T-cell (primary cell): ENCODE measurements at regions not wholly inside any gene's neighbourhood (a gene's known extent, or its start where the extent isn't known, plus 50 kb on each side); places are given as distances from the start of the nearest gene placed in this dataset.

Source experiments
- ATAC-seq, 4 experiments: fragments of 200-7000 bp in 3 of 4; fragments of 150-1000 bp in 1 of 4; cut with Tn5 transposase; replicated peaks in 1 of 4; 1 replicate in 3 of 4; 2 replicates in 1 of 4; pipeline ENCODE4 v1.10.0; 2021; ENCODE audit warnings: moderate library complexity in 3 of 4, mild to moderate bottlenecking in 2 of 4, moderate number of reproducible peaks in 1 of 4
- CTCF ChIA-PET, 2 donors: fragments of 300-600 bp; sonication (Branson Sonifier 250); formaldehyde crosslinking; loops; one replicate each; lab custom pipeline; 2022; ENCODE audit warnings: antibody characterized with exemption in 2 of 2; lab: Charles Lee
- POLR2A ChIA-PET, 2 donors: fragments of 300-600 bp; sonication (Branson Sonifier 250); formaldehyde crosslinking; loops; one replicate each; lab custom pipeline; 2022; ENCODE audit warnings: antibody characterized with exemption in 2 of 2; lab: Charles Lee
- DNase-seq, 35 experiments: peaks; one replicate each; pipeline versions ENCODE4 v3.0.0 to v3.0.0-alpha.2; 2013 to 2023
- H3K27ac ChIP-seq: one replicate; pipeline ENCODE4 v1.5.1; 2013; ENCODE audit warnings: low read length
- H3K27me3 ChIP-seq, 2 experiments: replicated peaks in 1 of 2; 1 replicate in 1 of 2; 2 replicates in 1 of 2; pipeline versions ENCODE4 v1.6.1 to v1.7.0; 2013; ENCODE audit warnings: low read length in 1 of 2, mixed read lengths in 1 of 2; ENCODE audit not compliant: control insufficient read depth in 2 of 2, insufficient read depth in 2 of 2; ENCODE audit errors: extremely low read depth in 1 of 2
- H3K36me3 ChIP-seq, 2 donors: 1 replicate in 1 of 2; 2 replicates in 1 of 2; pipeline versions ENCODE4 v1.6.1 to v1.7.0; 2013; ENCODE audit warnings: low read length in 1 of 2; ENCODE audit not compliant: control insufficient read depth in 2 of 2, insufficient read depth in 1 of 2; ENCODE audit errors: extremely low read depth in 1 of 2
- H3K4me1 ChIP-seq, 2 experiments: 1 replicate in 1 of 2; 2 replicates in 1 of 2; pipeline versions ENCODE4 v1.6.1 to v1.7.0; 2013; ENCODE audit warnings: low read length in 2 of 2, mixed read lengths in 1 of 2; ENCODE audit not compliant: insufficient read depth in 2 of 2, control insufficient read depth in 1 of 2; ENCODE audit errors: extremely low read depth in 1 of 2
- H3K4me3 ChIP-seq, 2 donors: 1 replicate in 1 of 2; 2 replicates in 1 of 2; pipeline versions ENCODE4 v1.5.1 to v1.7.0; 2013; ENCODE audit warnings: mild to moderate bottlenecking in 2 of 2, low read length in 1 of 2, moderate library complexity in 1 of 2; ENCODE audit not compliant: control insufficient read depth in 1 of 2; ENCODE audit errors: extremely low read depth in 1 of 2
- H3K9me3 ChIP-seq: 2 replicates; pipeline ENCODE4 v1.7.0; 2013
- H3K27ac Mint-ChIP-seq, 2 donors: one replicate each; pipeline ENCODE4 v1.8.0; 2020 to 2021; ENCODE audit warnings: mild to moderate bottlenecking in 2 of 2, mixed read lengths in 2 of 2
- H3K27me3 Mint-ChIP-seq, 2 donors: one replicate each; pipeline ENCODE4 v1.8.0; 2021 to 2022; ENCODE audit warnings: mixed read lengths in 2 of 2
- H3K36me3 Mint-ChIP-seq: one replicate; pipeline ENCODE4 v1.8.0; 2021; ENCODE audit warnings: mixed read lengths
- H3K4me1 Mint-ChIP-seq, 3 donors: one replicate each; pipeline ENCODE4 v1.8.0; 2020 to 2022; ENCODE audit warnings: mixed read lengths in 3 of 3, mild to moderate bottlenecking in 1 of 3
- H3K4me3 Mint-ChIP-seq, 3 donors: one replicate each; pipeline ENCODE4 v1.8.0; 2020 to 2022; ENCODE audit warnings: mild to moderate bottlenecking in 3 of 3, mixed read lengths in 3 of 3, moderate library complexity in 3 of 3
- H3K9me3 Mint-ChIP-seq, 3 donors: one replicate each; pipeline ENCODE4 v1.8.0; 2020 to 2022; ENCODE audit warnings: mixed read lengths in 3 of 3
- WGBS: methylation state at CpG from one replicate; pipeline ENCODE4 v1.1.5; 2013; ENCODE audit warnings: missing lambda C conversion rate; ENCODE audit not compliant: insufficient coverage; 5-methylcytosine and 5-hydroxymethylcytosine counted together

GRCh38 chr3:139118835-139119234, 74.1 kb upstream of the PRR23C start:
- POLR2A ChIA-PET: no interaction called here
- no peak for ATAC-seq

GRCh38 chr3:139119331-139120025, 74.8 kb upstream of the PRR23C start:
- no peak for DNase-seq
- Histone ChIP-seq H3K4me1 (no peaks in the 10 kb centered on the region), H3K9me3 (no peaks in the 10 kb centered on the region), H3K36me3 (no peaks in the 10 kb centered on the region), H3K27me3 (no peaks in the 10 kb centered on the region), H3K27ac (no peak overlapping the region), H3K4me3 (no peak overlapping the region)
- ChIA-PET CTCF (no interaction called here), POLR2A (no interaction called here)
- ATAC-seq: no peak
- WGBS: 71% methylated on average over 1 of the region's 1 CpG
- H3K4me3 Mint-ChIP-seq: no peak overlapping the region
- H3K4me1 Mint-ChIP-seq: no peaks in the 10 kb centered on the region
- no peaks in the 10 kb centered on the region for H3K36me3 Mint-ChIP-seq
- no peaks in the 10 kb centered on the region for H3K9me3 Mint-ChIP-seq
- peaks cover 0 to 7% of the 10 kb centered on the region in 2 donors for H3K27me3 Mint-ChIP-seq
- H3K27ac Mint-ChIP-seq: no peak overlapping the region

More at GRCh38 chr3:139118835-139119234, 74.1 kb upstream of the PRR23C start:
- 62% methylated on average over 4 of the region's 4 CpGs for WGBS
- Histone ChIP-seq H3K9me3 (no peaks in the 10 kb centered on the region), H3K4me3 (no peak overlapping the region), H3K27ac (no peak overlapping the region), H3K4me1 (no peaks in the 10 kb centered on the region), H3K36me3 (no peaks in the 10 kb centered on the region), H3K27me3 (no peaks in the 10 kb centered on the region)
- Mint-ChIP-seq H3K27ac (no peak overlapping the region), H3K4me1 (no peaks in the 10 kb centered on the region), H3K9me3 (no peaks in the 10 kb centered on the region), H3K36me3 (no peaks in the 10 kb centered on the region), H3K27me3 (peaks cover 0 to 9% of the 10 kb centered on the region in 2 donors), H3K4me3 (no peak overlapping the region)
- CTCF ChIA-PET: no interaction called here
- DNase-seq: no peak

GRCh38 chr3:139120086-139121056, 75.7 kb upstream of the PRR23C start:
- WGBS: 56% methylated on average over 6 of the region's 9 CpGs
- H3K36me3 Mint-ChIP-seq: no peaks in the 10 kb centered on the region
- peak in 1 of 4 experiments; percentile 5 for ATAC-seq

GRCh38 chr3:139121513-139122220, 77.0 kb upstream of the PRR23C start:
- ATAC-seq: no peak
- Mint-ChIP-seq H3K36me3 (no peaks in the 10 kb centered on the region), H3K9me3 (no peaks in the 10 kb centered on the region), H3K4me1 (no peaks in the 10 kb centered on the region), H3K27me3 (peaks cover 0 to 7% of the 10 kb centered on the region in 2 donors), H3K27ac (no peak overlapping the region), H3K4me3 (no peak overlapping the region)
- 89% methylated on average over 3 of the region's 8 CpGs for WGBS
- Histone ChIP-seq H3K4me1 (no peaks in the 10 kb centered on the region), H3K27ac (no peak overlapping the region), H3K36me3 (no peaks in the 10 kb centered on the region), H3K27me3 (no peaks in the 10 kb centered on the region), H3K4me3 (no peak overlapping the region), H3K9me3 (no peaks in the 10 kb centered on the region)
- ChIA-PET POLR2A (interaction anchor here in 1 of 2 donors (0.6 kb wide), 1 partner anchor 17 kb away, joined by 4 read pairs; no protein-coding TSS in a partner anchor), CTCF (interaction anchor here in 1 of 2 donors (0.9 kb wide), 1 partner anchor 10 kb away, joined by 3 read pairs; no protein-coding TSS in a partner anchor)
- DNase-seq: no peak

More at GRCh38 chr3:139120086-139121056, 75.7 kb upstream of the PRR23C start:
- Histone ChIP-seq H3K4me1 (no peaks in the 10 kb centered on the region), H3K36me3 (no peaks in the 10 kb centered on the region), H3K4me3 (no peak overlapping the region), H3K9me3 (no peaks in the 10 kb centered on the region), H3K27me3 (no peaks in the 10 kb centered on the region), H3K27ac (no peak overlapping the region)
- no peak overlapping the region for H3K27ac Mint-ChIP-seq
- DNase-seq: no peak
- H3K27me3 Mint-ChIP-seq: peaks cover 0 to 7% of the 10 kb centered on the region in 2 donors
- no peak overlapping the region for H3K4me3 Mint-ChIP-seq
- no peaks in the 10 kb centered on the region for H3K9me3 Mint-ChIP-seq
- ChIA-PET CTCF (interaction anchor here in 1 of 2 donors (0.9 kb wide), 1 partner anchor 8 kb away, joined by 3 read pairs; no protein-coding TSS in a partner anchor), POLR2A (interaction anchor here in 1 of 2 donors (0.6 kb wide), 1 partner anchor 18 kb away, joined by 4 read pairs; no protein-coding TSS in a partner anchor)
- H3K4me1 Mint-ChIP-seq: no peaks in the 10 kb centered on the region

- no peaks in the 10 kb centered on the region for H3K36me3 ChIP-seq
- Mint-ChIP-seq H3K9me3 (no peaks in the 10 kb centered on the region), H3K27me3 (peaks cover 0 to 7% of the 10 kb centered on the region in 2 donors), H3K27ac (no peak overlapping the region), H3K4me1 (no peaks in the 10 kb centered on the region), H3K4me3 (no peak overlapping the region), H3K36me3 (no peaks in the 10 kb centered on the region)
- H3K4me3 ChIP-seq: no peak overlapping the region
- ChIA-PET CTCF (no interaction called here), POLR2A (interaction anchor here in 1 of 2 donors (0.6 kb wide), 1 partner anchor 38 kb away, joined by 4 read pairs; no protein-coding TSS in a partner anchor)
- H3K4me1 ChIP-seq: no peaks in the 10 kb centered on the region
- ATAC-seq (no peak), DNase-seq (no peak)
- H3K9me3 ChIP-seq: no peaks in the 10 kb centered on the region
- no peak overlapping the region for H3K27ac ChIP-seq
- WGBS: 82% methylated on average over 3 of the region's 3 CpGs
- no peaks in the 10 kb centered on the region for H3K27me3 ChIP-seq
Measured at GRCh38 chr3:139122221-139122581, 77.5 kb upstream of the PRR23C start.

GRCh38 chr3:139122612-139123011, 77.9 kb upstream of the PRR23C start:
- CTCF ChIA-PET: no interaction called here
- 75% methylated on average over 2 of the region's 2 CpGs for WGBS
- no peak for ATAC-seq

More at GRCh38 chr3:139122612-139123011, 77.9 kb upstream of the PRR23C start:
- no peak overlapping the region for H3K27ac ChIP-seq
- no peak overlapping the region for H3K4me3 ChIP-seq
- no peaks in the 10 kb centered on the region for H3K4me1 ChIP-seq
- peaks cover 0 to 7% of the 10 kb centered on the region in 2 donors for H3K27me3 Mint-ChIP-seq
- no peak for DNase-seq
- no peak overlapping the region for H3K4me3 Mint-ChIP-seq
- H3K9me3 ChIP-seq: no peaks in the 10 kb centered on the region
- H3K9me3 Mint-ChIP-seq: no peaks in the 10 kb centered on the region
- no peaks in the 10 kb centered on the region for H3K27me3 ChIP-seq
- no peaks in the 10 kb centered on the region for H3K4me1 Mint-ChIP-seq
- no peaks in the 10 kb centered on the region for H3K36me3 ChIP-seq
- no peak overlapping the region for H3K27ac Mint-ChIP-seq
- POLR2A ChIA-PET: interaction anchor here in 1 of 2 donors (0.6 kb wide), 1 partner anchor 37 kb away, joined by 4 read pairs; no protein-coding TSS in a partner anchor
- H3K36me3 Mint-ChIP-seq: no peaks in the 10 kb centered on the region
